Thymus (tissue), 11 donors: ENCODE measurements at regions not wholly inside any gene's neighbourhood (a gene's known extent, or its start where the extent isn't known, plus 50 kb on each side); places are given as distances from the start of the nearest gene placed in this dataset.
A peak's percentile ranks its signal among the peaks of the same experiment; 100 is the strongest.

Experiments
- DNase-seq, 9 donors: peaks; one replicate each; pipeline ENCODE4 v3.0.0-alpha.2; 2013; ENCODE audit warnings: low spot score in 9 of 9, low read depth in 6 of 9, missing footprints in 1 of 9
- H3K27ac ChIP-seq, 2 donors: one replicate each; pipeline ENCODE4 v1.5.1; 2013; ENCODE audit warnings: control low read depth in 1 of 2, low read depth in 1 of 2, low read length in 1 of 2, mild to moderate bottlenecking in 1 of 2, moderate library complexity in 1 of 2
- H3K27me3 ChIP-seq, 2 donors: one replicate each; pipeline ENCODE4 v1.5.1; 2013; ENCODE audit warnings: low read length in 1 of 2; ENCODE audit not compliant: control insufficient read depth in 2 of 2, insufficient read depth in 1 of 2
- H3K36me3 ChIP-seq, 2 donors: one replicate each; pipeline ENCODE4 v1.5.1; 2013; ENCODE audit warnings: low read length in 1 of 2, mild to moderate bottlenecking in 1 of 2, moderate library complexity in 1 of 2; ENCODE audit not compliant: control insufficient read depth in 2 of 2, insufficient read depth in 2 of 2
- H3K4me1 ChIP-seq, 2 donors: one replicate each; pipeline ENCODE4 v1.5.1; 2013; ENCODE audit warnings: low read length in 2 of 2; ENCODE audit not compliant: control insufficient read depth in 2 of 2, insufficient read depth in 2 of 2
- H3K4me3 ChIP-seq, 2 donors: one replicate each; pipeline ENCODE4 v1.5.1; 2013; ENCODE audit warnings: low read length in 2 of 2, control low read depth in 1 of 2, mild to moderate bottlenecking in 1 of 2
- H3K9me3 ChIP-seq, 2 donors: one replicate each; pipeline ENCODE4 v1.5.1; 2013; ENCODE audit warnings: low read length in 1 of 2, mild to moderate bottlenecking in 1 of 2; ENCODE audit not compliant: control insufficient read depth in 2 of 2, insufficient read depth in 1 of 2
- WGBS: extraction: QIAGEN DNeasy Blood & Tissue Kit; methylation state at CpG from one replicate; pipeline ENCODE4 v1.1.7; 2013; 5-methylcytosine and 5-hydroxymethylcytosine counted together
- donor health status: healthy.

DNA sequence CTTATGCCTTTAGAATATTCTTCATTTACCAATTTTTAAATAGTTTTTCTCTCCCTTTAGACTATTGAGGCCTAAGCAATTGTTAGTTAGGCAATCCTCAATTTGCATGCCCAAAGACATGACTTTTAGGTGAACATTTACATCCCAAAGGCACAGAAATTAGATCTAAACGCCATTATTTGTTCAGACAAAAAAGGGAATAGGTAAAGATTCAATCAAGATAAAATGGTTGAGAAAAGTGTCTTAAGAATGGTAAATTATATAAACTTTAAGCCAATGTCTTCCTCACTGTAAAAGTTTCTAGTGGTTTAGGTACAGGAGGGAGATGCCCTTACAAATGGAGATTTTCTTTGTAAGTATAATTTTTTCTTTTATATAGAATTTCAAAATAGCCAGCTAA is 50.2 kb upstream of the MME start:
- no peaks in the 10 kb centered on the region for H3K27me3 ChIP-seq
- H3K9me3 ChIP-seq: no peaks in the 10 kb centered on the region
- DNase-seq: no peak
- no peaks in the 10 kb centered on the region for H3K36me3 ChIP-seq
- no peaks in the 10 kb centered on the region for H3K4me1 ChIP-seq
- no peak overlapping the region for H3K4me3 ChIP-seq
- 92% methylated on average over 1 of the region's 1 CpG for WGBS
- no peak overlapping the region for H3K27ac ChIP-seq

GRCh38 chr3:155026999-155027591 is 53.0 kb upstream of the MME start:
- Histone ChIP-seq H3K9me3 (no peaks in the 10 kb centered on the region), H3K27me3 (no peaks in the 10 kb centered on the region), H3K4me3 (no peak overlapping the region), H3K27ac (no peak overlapping the region), H3K4me1 (no peaks in the 10 kb centered on the region), H3K36me3 (no peaks in the 10 kb centered on the region)
- 78% methylated on average over 2 of the region's 2 CpGs for WGBS
- DNase-seq: peak in 1 of 9 donors; percentile 4

DNA sequence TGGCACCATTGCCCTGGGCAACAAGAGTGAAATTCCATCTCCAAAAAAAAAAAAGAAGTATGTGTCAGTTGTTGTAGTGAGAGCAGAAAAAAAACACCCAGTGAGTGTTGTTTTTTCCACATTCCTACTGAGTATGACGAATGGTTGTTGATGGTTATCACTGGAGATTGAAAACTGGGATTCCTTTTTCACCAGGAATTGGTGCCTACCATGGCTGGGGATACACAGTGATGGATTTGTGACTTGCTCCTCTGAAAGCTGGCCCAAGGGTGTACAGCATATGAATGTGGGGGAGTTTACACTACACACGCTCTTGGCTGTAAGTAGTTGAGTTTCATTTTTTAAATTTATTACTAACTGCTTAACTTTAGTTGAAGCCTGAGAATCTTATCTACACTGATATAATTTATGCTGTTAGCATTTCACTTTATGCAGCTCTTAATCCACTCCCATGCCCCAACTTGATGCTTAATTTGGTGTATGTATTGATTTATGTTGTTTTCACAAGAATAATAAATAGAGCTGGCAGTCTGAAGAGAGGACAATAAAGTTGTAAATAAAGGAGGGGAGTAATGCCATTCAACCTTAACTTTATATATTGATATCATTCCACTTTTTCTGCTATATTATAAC is 56.0 kb upstream of the MME start:
- Histone ChIP-seq H3K4me3 (no peak overlapping the region), H3K27me3 (no peaks in the 10 kb centered on the region), H3K36me3 (no peaks in the 10 kb centered on the region), H3K4me1 (no peaks in the 10 kb centered on the region), H3K27ac (no peak overlapping the region), H3K9me3 (no peaks in the 10 kb centered on the region)
- WGBS: 96% methylated on average over 2 of the region's 2 CpGs
- DNase-seq: no peak

- Histone ChIP-seq H3K27ac (no peak overlapping the region), H3K36me3 (no peaks in the 10 kb centered on the region), H3K4me3 (no peak overlapping the region), H3K4me1 (no peaks in the 10 kb centered on the region), H3K9me3 (no peaks in the 10 kb centered on the region), H3K27me3 (no peaks in the 10 kb centered on the region)
- DNase-seq: no peak
Measured at GRCh38 chr3:155022896-155023295, 57.2 kb upstream of the MME start.

DNA sequence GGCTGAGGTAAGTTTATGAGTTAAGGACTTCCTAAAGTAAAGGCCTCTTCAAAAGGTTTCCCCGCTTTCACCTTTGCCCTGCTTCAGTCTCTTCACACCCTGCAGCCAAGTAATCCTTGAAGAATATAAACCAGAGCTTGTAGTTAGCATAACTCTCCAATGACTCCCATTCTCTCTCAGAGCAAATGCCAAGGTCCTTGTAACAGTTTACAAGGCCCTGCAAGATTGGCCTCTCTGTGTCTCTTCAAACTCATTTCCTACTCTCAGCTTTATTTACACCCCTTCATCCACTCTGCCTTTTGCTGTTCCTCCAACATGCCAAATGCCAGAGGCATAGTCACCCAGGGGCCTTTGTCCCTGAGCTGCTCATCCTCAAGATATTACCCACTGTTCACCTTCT is 60.5 kb upstream of the MME start:
- no peak for DNase-seq
- Histone ChIP-seq H3K36me3 (no peaks in the 10 kb centered on the region), H3K27me3 (no peaks in the 10 kb centered on the region), H3K4me1 (no peaks in the 10 kb centered on the region), H3K9me3 (no peaks in the 10 kb centered on the region), H3K27ac (no peak overlapping the region), H3K4me3 (no peak overlapping the region)
- 96% methylated on average over 1 of the region's 1 CpG for WGBS

DNA sequence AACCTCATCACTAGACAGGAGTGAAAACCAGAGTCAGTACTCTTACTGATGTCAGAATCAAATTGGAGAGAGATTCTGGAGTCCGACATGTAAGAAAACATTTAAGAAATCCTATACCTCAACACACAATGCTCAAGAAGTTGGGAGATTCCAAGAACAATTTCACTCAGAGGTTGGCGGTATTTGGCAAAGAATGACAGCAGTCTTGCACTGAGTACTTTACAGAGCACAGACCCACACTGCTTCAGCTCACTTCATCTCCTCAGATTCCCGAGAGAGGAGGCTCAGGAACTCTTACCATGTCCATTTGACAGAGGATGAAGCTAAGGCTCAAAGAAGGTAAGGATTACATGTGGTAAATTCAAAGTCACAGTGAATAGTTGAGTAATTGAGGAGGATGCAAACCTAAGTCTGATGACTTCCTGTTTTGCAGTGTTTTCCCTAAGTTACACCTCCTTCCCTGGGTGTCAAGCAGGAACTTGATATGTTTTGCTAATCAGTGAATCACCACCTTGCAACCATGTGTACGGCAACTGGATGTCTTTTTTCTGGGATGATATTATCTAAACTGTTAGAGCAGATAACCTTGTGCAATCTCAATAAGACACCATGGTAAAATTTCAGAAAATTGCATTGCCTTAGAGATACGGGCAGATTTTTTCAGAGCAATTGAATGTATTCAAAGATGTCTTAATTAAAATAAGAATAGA is 61.3 kb upstream of the MME start:
- Histone ChIP-seq H3K4me1 (no peaks in the 10 kb centered on the region), H3K27ac (no peak overlapping the region), H3K4me3 (no peak overlapping the region), H3K9me3 (no peaks in the 10 kb centered on the region), H3K36me3 (no peaks in the 10 kb centered on the region), H3K27me3 (no peaks in the 10 kb centered on the region)
- no peak for DNase-seq
- WGBS: 90% methylated on average over 5 of the region's 5 CpGs

DNA sequence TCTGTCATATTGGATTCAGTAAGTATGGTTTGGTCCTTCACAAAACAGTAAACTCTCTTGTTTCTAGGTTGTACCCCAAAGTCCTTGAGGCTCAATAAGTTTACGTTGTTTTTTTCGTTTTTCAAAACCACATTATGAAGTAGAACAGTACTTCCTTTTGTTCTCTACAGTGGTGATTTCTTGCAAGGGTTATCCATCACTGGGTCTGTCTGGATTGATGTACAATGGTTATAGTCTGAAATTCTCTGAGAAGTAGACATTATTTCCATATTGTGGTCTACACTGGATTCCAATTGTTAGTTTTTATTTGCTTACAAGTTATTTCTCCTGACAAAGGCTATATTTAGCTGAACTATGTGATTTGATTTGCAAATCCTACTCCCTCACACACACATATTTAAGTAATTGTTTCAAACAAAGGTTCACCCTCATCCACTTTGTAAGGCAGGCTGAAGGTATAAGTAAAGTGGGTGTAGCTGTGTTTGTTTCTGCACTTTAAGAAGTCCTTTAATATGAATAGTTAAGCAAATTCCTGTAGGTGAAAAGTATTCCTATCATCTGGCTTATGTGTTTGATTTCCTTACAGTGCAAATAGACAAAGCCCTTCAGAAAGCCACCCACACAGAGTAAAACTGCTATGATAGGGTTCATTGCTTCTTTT is 64.2 kb upstream of the MME start:
- H3K36me3 ChIP-seq: no peaks in the 10 kb centered on the region
- DNase-seq: no peak
- H3K27me3 ChIP-seq: no peaks in the 10 kb centered on the region
- H3K4me3 ChIP-seq: no peak overlapping the region
- no peak overlapping the region for H3K27ac ChIP-seq
- no peaks in the 10 kb centered on the region for H3K4me1 ChIP-seq
- 63% methylated on average over 2 of the region's 2 CpGs for WGBS
- no peaks in the 10 kb centered on the region for H3K9me3 ChIP-seq

GRCh38 chr3:155014953-155015352 is 65.2 kb upstream of the MME start:
- no peaks in the 10 kb centered on the region for H3K27me3 ChIP-seq
- H3K27ac ChIP-seq: no peak overlapping the region
- no peak for DNase-seq
- H3K4me1 ChIP-seq: no peaks in the 10 kb centered on the region
- no peaks in the 10 kb centered on the region for H3K36me3 ChIP-seq
- H3K4me3 ChIP-seq: no peak overlapping the region
- 74% methylated on average over 2 of the region's 2 CpGs for WGBS
- H3K9me3 ChIP-seq: no peaks in the 10 kb centered on the region

- H3K27me3 ChIP-seq: no peaks in the 10 kb centered on the region
- H3K36me3 ChIP-seq: no peaks in the 10 kb centered on the region
- H3K4me3 ChIP-seq: no peak overlapping the region
- 40% methylated on average over 2 of the region's 2 CpGs for WGBS
- no peaks in the 10 kb centered on the region for H3K9me3 ChIP-seq
- no peaks in the 10 kb centered on the region for H3K4me1 ChIP-seq
- H3K27ac ChIP-seq: no peak overlapping the region
- DNase-seq: no peak
Measured at GRCh38 chr3:155013427-155013826, 66.7 kb upstream of the MME start.
